ENCODE measurements at regions not wholly inside any gene's neighbourhood (a gene's known extent, or its start where the extent isn't known, plus 50 kb on each side); places are given as distances from the start of the nearest gene placed in this dataset.

- no peak for TF ChIP-seq MYC (IDR thresholded peaks at IDR 0.05; ENCODE audit: low read depth, low read length)
- TF ChIP-seq CTCF (IDR thresholded peaks at IDR 0.05; ENCODE audit: low read depth, low read length): no peak
- TF ChIP-seq MAX (IDR thresholded peaks at IDR 0.05; ENCODE audit: low read depth, low read length): no peak
- no peak for TF ChIP-seq POLR2A (IDR thresholded peaks at IDR 0.05; ENCODE audit: extremely low read depth, insufficient read length)
Measured at GRCh38 chr11:45507916-45508315, 157.5 kb downstream of the CHST1 start.
